GM18867 (cell line): ENCODE measurements at regions not wholly inside any gene's neighbourhood (a gene's known extent, or its start where the extent isn't known, plus 50 kb on each side); places are given as distances from the start of the nearest gene placed in this dataset.
"Not testable (repeated sequence)": the region's sequence is repeated elsewhere in the genome, so short reads cannot be mapped to it uniquely, and the experiment has no call there.

Source experiments
- ATAC-seq: cut with Tn5 transposase; IDR thresholded peaks from one replicate; pipeline ENCODE4 v1.9.1; 2021; ENCODE audit warnings: mild to moderate bottlenecking, moderate library complexity; ENCODE audit not compliant: unreplicated experiment

GRCh38 chr5:138702166-138703077, 50.8 kb upstream of the CTNNA1 start:
- ATAC-seq: no peak

GRCh38 chr5:138701678-138702077, 51.5 kb upstream of the CTNNA1 start:
- no peak for ATAC-seq

GRCh38 chr5:138700581-138701362, 52.5 kb upstream of the CTNNA1 start:
- ATAC-seq: no peak

- no peak for ATAC-seq
Measured at GRCh38 chr5:138699482-138699881, 53.7 kb upstream of the CTNNA1 start.

GRCh38 chr5:138698713-138699112, 54.5 kb upstream of the CTNNA1 start:
- ATAC-seq: no peak

GRCh38 chr5:138697720-138698360, 55.4 kb upstream of the CTNNA1 start:
- no peak for ATAC-seq

- ATAC-seq: no peak
Measured at GRCh38 chr5:138696501-138696900, 56.7 kb upstream of the CTNNA1 start.

- ATAC-seq: no peak
Measured at GRCh38 chr5:138695781-138696180, 57.4 kb upstream of the CTNNA1 start.

GRCh38 chr5:138694146-138694545, 59.1 kb upstream of the CTNNA1 start:
- no peak for ATAC-seq

GRCh38 chr5:138692370-138692769, 60.9 kb upstream of the CTNNA1 start:
- ATAC-seq: no peak

- no peak for ATAC-seq
Measured at GRCh38 chr5:138686668-138687067, 66.6 kb upstream of the CTNNA1 start.

GRCh38 chr5:138685193-138685745, 68.0 kb upstream of the CTNNA1 start:
- ATAC-seq: no peak

GRCh38 chr5:138682462-138682861, 70.8 kb upstream of the CTNNA1 start:
- not testable (repeated sequence) for ATAC-seq

- ATAC-seq: not testable (repeated sequence)
Measured at GRCh38 chr5:138678826-138679225, 74.4 kb upstream of the CTNNA1 start.

- ATAC-seq: no peak
Measured at GRCh38 chr5:138677782-138678181, 75.4 kb upstream of the CTNNA1 start.

GRCh38 chr5:138676556-138677193, 76.5 kb upstream of the CTNNA1 start:
- no peak for ATAC-seq

- no peak for ATAC-seq
Measured at GRCh38 chr5:138676002-138676401, 77.2 kb upstream of the CTNNA1 start.

- no peak for ATAC-seq
Measured at GRCh38 chr5:138668451-138669380, 84.5 kb upstream of the CTNNA1 start.

- not testable (repeated sequence) for ATAC-seq
Measured at GRCh38 chr5:138667782-138668331, 85.4 kb upstream of the CTNNA1 start.
